ENCODE measurements at regions not wholly inside any gene's neighbourhood (a gene's known extent, or its start where the extent isn't known, plus 50 kb on each side); places are given as distances from the start of the nearest gene placed in this dataset.
"Not testable (repeated sequence)": the region's sequence is repeated elsewhere in the genome, so short reads cannot be mapped to it uniquely, and the experiment has no call there.

GRCh38 chr14:86915406-86915805 lies 1077.6 kb downstream of the GALC start:
- DNase-seq (ENCODE audit: low read depth, low spot score): no peak

- DNase-seq (ENCODE audit: low read depth, low spot score): no peak
Measured at GRCh38 chr14:86912709-86913108, 1080.3 kb downstream of the GALC start.

- DNase-seq (ENCODE audit: low read depth, low spot score): no peak
Measured at GRCh38 chr14:86911486-86911885, 1081.5 kb downstream of the GALC start.

- not testable (repeated sequence) for DNase-seq (ENCODE audit: low read depth, low spot score)
Measured at GRCh38 chr14:86905386-86905926, 1087.5 kb downstream of the GALC start.

- no peak for DNase-seq (ENCODE audit: low read depth, low spot score)
Measured at GRCh38 chr14:86902176-86902950, 1090.6 kb downstream of the GALC start.

- DNase-seq (ENCODE audit: low read depth, low spot score): no peak
Measured at GRCh38 chr14:86897704-86898513, 1095.1 kb downstream of the GALC start.

GRCh38 chr14:86897224-86897623 lies 1095.8 kb downstream of the GALC start:
- DNase-seq (ENCODE audit: low read depth, low spot score): no peak

- DNase-seq (ENCODE audit: low read depth, low spot score): no peak
Measured at GRCh38 chr14:86896701-86897100, 1096.3 kb downstream of the GALC start.

- DNase-seq (ENCODE audit: low read depth, low spot score): no peak
Measured at GRCh38 chr14:86892152-86892956, 1100.6 kb downstream of the GALC start.

GRCh38 chr14:86885280-86885679 lies 1107.7 kb downstream of the GALC start:
- no peak for DNase-seq (ENCODE audit: low read depth, low spot score)

GRCh38 chr14:86884498-86884897 lies 1108.5 kb downstream of the GALC start:
- DNase-seq (ENCODE audit: low read depth, low spot score): no peak

- no peak for DNase-seq (ENCODE audit: low read depth, low spot score)
Measured at GRCh38 chr14:86882818-86883217, 1110.2 kb downstream of the GALC start.

GRCh38 chr14:86865934-86866333 lies 1127.0 kb downstream of the GALC start:
- no peak for DNase-seq (ENCODE audit: low read depth, low spot score)

GRCh38 chr14:86858591-86858990 lies 1134.4 kb downstream of the GALC start:
- DNase-seq (ENCODE audit: low read depth, low spot score): no peak

- no peak for DNase-seq (ENCODE audit: low read depth, low spot score)
Measured at GRCh38 chr14:86858031-86858430, 1135.0 kb downstream of the GALC start.

GRCh38 chr14:86852530-86852929 lies 1140.5 kb downstream of the GALC start:
- DNase-seq (ENCODE audit: low read depth, low spot score): no peak

GRCh38 chr14:86847140-86847539 lies 1145.8 kb downstream of the GALC start:
- DNase-seq (ENCODE audit: low read depth, low spot score): no peak

GRCh38 chr14:86838363-86838762 lies 1154.6 kb downstream of the GALC start:
- no peak for DNase-seq (ENCODE audit: low read depth, low spot score)

GRCh38 chr14:86826661-86827060 lies 1166.3 kb downstream of the GALC start:
- DNase-seq (ENCODE audit: low read depth, low spot score): no peak

- DNase-seq (ENCODE audit: low read depth, low spot score): no peak
Measured at GRCh38 chr14:86824167-86824566, 1168.8 kb downstream of the GALC start.

- DNase-seq (ENCODE audit: low read depth, low spot score): no peak
Measured at GRCh38 chr14:86823581-86823980, 1169.4 kb downstream of the GALC start.

- no peak for DNase-seq (ENCODE audit: low read depth, low spot score)
Measured at GRCh38 chr14:86815341-86815740, 1177.6 kb downstream of the GALC start.

All from smooth muscle cell of the brain vasculature (primary cell).